Suprapubic skin (tissue), 4 donors: ENCODE measurements at regions not wholly inside any gene's neighbourhood (a gene's known extent, or its start where the extent isn't known, plus 50 kb on each side); places are given as distances from the start of the nearest gene placed in this dataset.

ENCODE experiments used
- CTCF ChIP-seq, 2 donors: fragments of 200-600 bp in 1 of 2; fragments of 450-650 bp in 1 of 2; sonication (generic) in 1 of 2; IDR thresholded peaks; one replicate each; pipeline ENCODE4 v1.5.1; 2016 to 2019; ENCODE audit warnings: antibody characterized with exemption in 2 of 2, mild to moderate bottlenecking in 1 of 2, moderate library complexity in 1 of 2
- POLR2A ChIP-seq, 2 donors: fragments of 450-650 bp; IDR thresholded peaks; one replicate each; pipeline ENCODE4 v1.6.1; 2017; ENCODE audit warnings: antibody characterized with exemption in 2 of 2, mild to moderate bottlenecking in 2 of 2, moderate library complexity in 2 of 2
- POLR2AphosphoS5 ChIP-seq, 3 donors: sonication (generic); formaldehyde crosslinking; IDR thresholded peaks; one replicate each; pipeline ENCODE4 v1.6.1; 2017; ENCODE audit warnings: antibody characterized with exemption in 3 of 3

DNA sequence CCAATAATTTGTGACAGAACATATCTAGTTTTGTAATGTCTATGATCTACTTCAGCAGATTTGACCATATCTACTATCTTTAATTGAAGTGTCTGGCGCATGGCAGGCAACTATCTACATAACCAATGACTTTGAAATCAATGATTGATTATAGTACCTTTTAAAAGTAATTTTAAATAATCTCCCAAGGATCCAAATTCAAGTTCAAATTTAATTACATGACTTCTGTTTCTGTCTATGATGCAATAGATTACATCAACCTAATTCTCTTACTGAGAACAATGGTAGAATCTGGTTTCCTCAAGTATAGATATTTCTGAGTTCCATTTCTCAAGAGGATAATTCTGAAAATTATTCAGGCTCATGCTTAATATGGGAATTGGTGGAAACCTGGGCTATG is 177.4 kb upstream of the IL15 start:
- TF ChIP-seq POLR2A (IDR thresholded peaks at IDR 0.05): no peak
- no peak for TF ChIP-seq CTCF (IDR thresholded peaks at IDR 0.05)
- no peak for TF ChIP-seq POLR2AphosphoS5 (IDR thresholded peaks at IDR 0.05)
